Brain microvascular endothelial cell (primary cell): ENCODE measurements at regions not wholly inside any gene's neighbourhood (a gene's known extent, or its start where the extent isn't known, plus 50 kb on each side); places are given as distances from the start of the nearest gene placed in this dataset.
"Not testable (repeated sequence)": the region's sequence is repeated elsewhere in the genome, so short reads cannot be mapped to it uniquely, and the experiment has no call there.

Experiments
- DNase-seq: peaks from one replicate; pipeline ENCODE4 v3.0.0-alpha.2; 2020
- H3K27ac ChIP-seq: fragments of 250-450 bp; sonication (Bioruptor Pico); 2 replicates; pipeline ENCODE4 v1.5.1; 2020; ENCODE audit warnings: mild to moderate bottlenecking, moderate library complexity
- H3K27me3 ChIP-seq: fragments of 250-450 bp; sonication (Bioruptor Pico); replicated peaks from 2 replicates; pipeline ENCODE4 v1.5.1; 2020; ENCODE audit warnings: mild to moderate bottlenecking
- H3K36me3 ChIP-seq: fragments of 250-450 bp; sonication (Bioruptor Pico); replicated peaks from 2 replicates; pipeline ENCODE4 v1.5.1; 2020; ENCODE audit warnings: mild to moderate bottlenecking
- H3K4me3 ChIP-seq: 2 replicates; pipeline ENCODE4 v1.5.1; 2011; ENCODE audit warnings: low read depth, mild to moderate bottlenecking, control low read depth, low read length, moderate library complexity
- in situ Hi-C: cut with HindIII; loops from 2 replicates; pipeline ENCODE4 v1.10.0; 2017; ENCODE audit warnings: low sequenced_read_pairs, low pct_ligation_motif_present
- TF ChIP-seq, protein P1 (sequence below): IDR thresholded peaks from 2 replicates; pipeline ENCODE4 v1.5.1; 2011; ENCODE audit warnings: low read depth, mild to moderate bottlenecking, moderate library complexity, low read length, control low read depth, inconsistent platforms; ENCODE audit errors: missing control alignments

GRCh38 chrX:141520750-141521149, 63.8 kb downstream of the SPANXA1 start:
- H3K27me3 ChIP-seq, H3K4me3 ChIP-seq, H3K27ac ChIP-seq, H3K36me3 ChIP-seq, in situ Hi-C loops, DNase-seq: not testable (repeated sequence)

DNA sequence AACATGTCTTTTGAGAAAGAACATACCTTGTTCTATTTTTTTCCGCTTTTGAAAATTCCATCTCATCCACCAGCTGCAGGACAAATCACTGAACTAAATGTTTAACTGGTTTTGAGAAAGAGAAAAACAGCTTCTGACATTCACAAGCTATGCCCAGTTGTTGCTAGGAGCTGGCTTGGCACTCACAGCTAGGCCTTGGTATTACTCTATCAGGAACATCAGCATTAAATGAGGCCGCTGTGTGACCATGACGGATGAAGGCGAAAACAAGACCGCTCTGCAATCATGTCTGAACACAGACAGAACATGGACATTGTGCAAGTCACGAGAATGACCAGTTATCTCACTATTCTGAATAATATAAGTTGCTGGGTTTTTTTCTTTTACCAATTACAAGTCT, 108.8 kb downstream of the SPANXA1 start:
- H3K4me3 ChIP-seq, H3K36me3 ChIP-seq, DNase-seq, H3K27ac ChIP-seq, in situ Hi-C loops, H3K27me3 ChIP-seq: not testable (repeated sequence)

- no peaks in the 10 kb centered on the region for H3K27me3 ChIP-seq
- no peaks in the 10 kb centered on the region for H3K36me3 ChIP-seq
- no peak overlapping the region for H3K4me3 ChIP-seq
- no peak for DNase-seq
- H3K27ac ChIP-seq, result peak overlapping the region; percentile 25
- TF ChIP-seq, protein P1, sequence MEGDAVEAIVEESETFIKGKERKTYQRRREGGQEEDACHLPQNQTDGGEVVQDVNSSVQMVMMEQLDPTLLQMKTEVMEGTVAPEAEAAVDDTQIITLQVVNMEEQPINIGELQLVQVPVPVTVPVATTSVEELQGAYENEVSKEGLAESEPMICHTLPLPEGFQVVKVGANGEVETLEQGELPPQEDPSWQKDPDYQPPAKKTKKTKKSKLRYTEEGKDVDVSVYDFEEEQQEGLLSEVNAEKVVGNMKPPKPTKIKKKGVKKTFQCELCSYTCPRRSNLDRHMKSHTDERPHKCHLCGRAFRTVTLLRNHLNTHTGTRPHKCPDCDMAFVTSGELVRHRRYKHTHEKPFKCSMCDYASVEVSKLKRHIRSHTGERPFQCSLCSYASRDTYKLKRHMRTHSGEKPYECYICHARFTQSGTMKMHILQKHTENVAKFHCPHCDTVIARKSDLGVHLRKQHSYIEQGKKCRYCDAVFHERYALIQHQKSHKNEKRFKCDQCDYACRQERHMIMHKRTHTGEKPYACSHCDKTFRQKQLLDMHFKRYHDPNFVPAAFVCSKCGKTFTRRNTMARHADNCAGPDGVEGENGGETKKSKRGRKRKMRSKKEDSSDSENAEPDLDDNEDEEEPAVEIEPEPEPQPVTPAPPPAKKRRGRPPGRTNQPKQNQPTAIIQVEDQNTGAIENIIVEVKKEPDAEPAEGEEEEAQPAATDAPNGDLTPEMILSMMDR, result no peak
- in situ Hi-C loops, result no loop called here
Measured at GRCh38 chrX:141469469-141469868, 115.1 kb downstream of the SPANXA1 start.

DNA sequence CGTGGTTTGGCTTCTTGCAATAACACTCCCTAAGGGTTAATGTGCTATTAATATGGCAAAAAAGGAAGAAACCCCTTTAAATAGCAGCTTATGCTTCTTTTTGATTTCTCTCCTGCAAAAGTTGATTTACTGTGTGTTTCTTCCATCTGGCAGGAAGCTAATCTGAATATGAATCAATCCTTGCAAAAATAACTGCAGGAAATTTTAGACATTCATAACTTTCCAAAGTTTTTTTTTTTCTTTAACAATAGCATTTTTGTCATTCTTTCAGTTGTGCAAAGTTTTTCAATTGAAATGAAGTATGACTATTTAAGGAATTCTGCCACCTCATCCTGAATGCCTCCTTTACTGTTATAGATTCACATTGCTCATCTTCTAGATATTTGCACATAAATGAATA, 115.6 kb downstream of the SPANXA1 start:
- H3K27me3 ChIP-seq, result no peaks in the 10 kb centered on the region
- H3K4me3 ChIP-seq, result no peak overlapping the region
- no peak overlapping the region for H3K27ac ChIP-seq
- H3K36me3 ChIP-seq, result no peaks in the 10 kb centered on the region
- TF ChIP-seq, protein P1, result no peak
- DNase-seq, result no peak
- in situ Hi-C loops, result no loop called here

GRCh38 chrX:141467442-141467841, 117.1 kb downstream of the SPANXA1 start:
- DNase-seq, result no peak
- H3K4me3 ChIP-seq, result no peak overlapping the region
- H3K36me3 ChIP-seq, result no peaks in the 10 kb centered on the region
- in situ Hi-C loops, result no loop called here
- H3K27me3 ChIP-seq, result no peaks in the 10 kb centered on the region
- TF ChIP-seq, protein P1, result peak; percentile 22
- H3K27ac ChIP-seq, result no peak overlapping the region

DNA sequence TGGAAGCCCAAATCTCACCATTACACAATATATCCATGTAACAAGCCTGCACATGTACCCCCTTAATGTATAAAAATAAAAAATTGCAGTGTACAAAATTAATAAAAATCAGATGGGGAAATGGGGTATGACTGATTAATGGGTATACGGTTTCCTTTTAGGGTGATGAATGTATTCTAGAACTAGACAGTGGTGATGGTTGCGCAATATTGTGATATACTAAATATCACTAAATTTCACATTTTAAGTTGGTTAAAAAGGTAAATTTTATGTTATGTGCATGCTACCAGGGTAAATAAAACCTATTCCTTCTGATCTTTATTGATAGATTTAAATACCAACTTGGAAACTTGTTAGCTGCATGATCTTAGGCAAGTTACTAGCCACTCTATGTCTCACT, 129.4 kb downstream of the SPANXA1 start:
- H3K27me3 ChIP-seq, result no peaks in the 10 kb centered on the region
- H3K36me3 ChIP-seq, result no peaks in the 10 kb centered on the region
- DNase-seq, result no peak
- no peak overlapping the region for H3K27ac ChIP-seq
- in situ Hi-C loops, result no loop called here
- TF ChIP-seq, protein P1, result no peak
- H3K4me3 ChIP-seq, result no peak overlapping the region

GRCh38 chrX:141443922-141444321, 140.6 kb downstream of the SPANXA1 start:
- DNase-seq, result no peak
- no peak overlapping the region for H3K4me3 ChIP-seq
- no peaks in the 10 kb centered on the region for H3K27me3 ChIP-seq
- no peak overlapping the region for H3K27ac ChIP-seq
- in situ Hi-C loops, result no loop called here
- H3K36me3 ChIP-seq, result no peaks in the 10 kb centered on the region
- TF ChIP-seq, protein P1, result no peak
